C4-2B (cell line): ENCODE measurements at regions not wholly inside any gene's neighbourhood (a gene's known extent, or its start where the extent isn't known, plus 50 kb on each side); places are given as distances from the start of the nearest gene placed in this dataset.

ENCODE experiments used
- H3K27ac ChIP-seq: fragments of 450-650 bp; 2 replicates; pipeline ENCODE4 v1.5.1; 2017
- ZFX ChIP-seq: fragments of 450-650 bp; IDR thresholded peaks from 2 replicates; pipeline ENCODE4 v1.6.1; 2017
- TF ChIP-seq, protein P1 (sequence below): fragments of 450-650 bp; conservative IDR thresholded peaks from 2 replicates; pipeline ENCODE4 v1.5.1; 2017; ENCODE audit warnings: mild to moderate bottlenecking

GRCh38 chr6:41459738-41460137, 86.4 kb upstream of the FOXP4 start:
- no peak overlapping the region for H3K27ac ChIP-seq
- TF ChIP-seq ZFX: no peak
- TF ChIP-seq, protein P1, sequence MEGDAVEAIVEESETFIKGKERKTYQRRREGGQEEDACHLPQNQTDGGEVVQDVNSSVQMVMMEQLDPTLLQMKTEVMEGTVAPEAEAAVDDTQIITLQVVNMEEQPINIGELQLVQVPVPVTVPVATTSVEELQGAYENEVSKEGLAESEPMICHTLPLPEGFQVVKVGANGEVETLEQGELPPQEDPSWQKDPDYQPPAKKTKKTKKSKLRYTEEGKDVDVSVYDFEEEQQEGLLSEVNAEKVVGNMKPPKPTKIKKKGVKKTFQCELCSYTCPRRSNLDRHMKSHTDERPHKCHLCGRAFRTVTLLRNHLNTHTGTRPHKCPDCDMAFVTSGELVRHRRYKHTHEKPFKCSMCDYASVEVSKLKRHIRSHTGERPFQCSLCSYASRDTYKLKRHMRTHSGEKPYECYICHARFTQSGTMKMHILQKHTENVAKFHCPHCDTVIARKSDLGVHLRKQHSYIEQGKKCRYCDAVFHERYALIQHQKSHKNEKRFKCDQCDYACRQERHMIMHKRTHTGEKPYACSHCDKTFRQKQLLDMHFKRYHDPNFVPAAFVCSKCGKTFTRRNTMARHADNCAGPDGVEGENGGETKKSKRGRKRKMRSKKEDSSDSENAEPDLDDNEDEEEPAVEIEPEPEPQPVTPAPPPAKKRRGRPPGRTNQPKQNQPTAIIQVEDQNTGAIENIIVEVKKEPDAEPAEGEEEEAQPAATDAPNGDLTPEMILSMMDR: no peak

DNA sequence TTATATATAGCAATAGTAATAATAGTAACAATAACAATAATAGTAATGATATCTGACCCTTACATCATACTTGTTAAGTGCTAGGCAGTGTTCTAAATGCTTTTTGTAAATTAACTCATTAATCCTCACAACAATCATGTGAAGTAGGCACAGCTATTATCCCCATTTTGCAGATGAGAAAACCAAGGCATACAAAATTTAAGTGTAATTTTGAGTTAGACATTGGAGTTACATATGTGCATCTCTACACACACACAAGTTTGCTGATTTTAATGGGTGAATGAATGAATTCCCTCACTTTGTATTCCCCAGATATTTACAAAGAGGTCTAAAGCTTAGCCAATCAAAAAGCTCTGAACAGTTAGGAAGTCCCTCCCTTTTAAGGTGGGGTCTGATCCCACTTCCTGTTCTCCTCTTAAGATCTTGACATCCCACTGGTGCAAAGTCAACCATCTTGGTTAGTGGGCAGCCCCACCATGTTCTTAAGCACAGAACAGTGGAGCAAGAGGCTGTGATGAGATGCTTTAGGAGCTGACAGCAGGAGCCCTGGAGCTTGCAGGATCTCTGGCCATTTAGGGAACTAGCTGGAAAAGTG, 85.3 kb upstream of the FOXP4 start:
- H3K27ac ChIP-seq: no peak overlapping the region
- TF ChIP-seq, protein P1: no peak
- no peak for TF ChIP-seq ZFX

GRCh38 chr6:41462033-41462432, 84.1 kb upstream of the FOXP4 start:
- TF ChIP-seq, protein P1: no peak
- TF ChIP-seq ZFX: no peak
- H3K27ac ChIP-seq: no peak overlapping the region

- H3K27ac ChIP-seq: no peak overlapping the region
- TF ChIP-seq, protein P1: no peak; the same call in 1 of the 2 replicates
- no peak for TF ChIP-seq ZFX
These were observed 82.9 kb upstream of the FOXP4 start for GRCh38 chr6:41463062-41463930.

- no peak overlapping the region for H3K27ac ChIP-seq
- TF ChIP-seq, protein P1: no peak
- TF ChIP-seq ZFX: no peak
These were observed 82.2 kb upstream of the FOXP4 start for GRCh38 chr6:41464019-41464418.

- H3K27ac ChIP-seq: no peak overlapping the region
- TF ChIP-seq, protein P1: no peak
- no peak for TF ChIP-seq ZFX
These were observed 81.7 kb upstream of the FOXP4 start for GRCh38 chr6:41464481-41464880.

DNA sequence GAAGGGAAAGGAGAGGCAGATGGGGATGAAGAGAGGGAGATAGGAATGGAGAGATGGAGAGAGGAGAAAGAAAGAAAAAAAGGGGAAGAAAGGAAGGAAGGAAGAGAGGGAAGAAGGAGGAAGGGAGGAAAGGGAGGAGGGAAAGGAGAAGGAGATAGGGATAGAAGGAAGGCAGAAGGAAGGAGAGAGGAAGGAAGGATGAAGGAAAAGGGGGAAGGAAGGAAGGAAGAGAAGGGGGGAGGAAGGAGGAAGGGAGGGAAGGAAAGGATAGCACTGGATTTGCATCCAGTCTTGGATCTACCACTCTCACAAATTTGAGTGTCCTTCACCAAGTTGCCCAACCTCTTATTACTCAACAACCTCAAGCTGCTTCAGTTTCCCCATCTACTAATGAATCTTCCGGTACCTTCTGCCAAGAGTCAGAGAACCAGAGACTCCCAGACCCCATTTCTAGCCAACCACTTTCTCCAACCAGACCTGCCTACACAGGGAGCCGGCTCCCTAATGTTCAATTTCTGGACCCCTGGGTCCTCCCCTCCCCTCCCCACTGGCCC, 79.7 kb upstream of the FOXP4 start:
- TF ChIP-seq ZFX: no peak
- TF ChIP-seq, protein P1: no peak
- no peak overlapping the region for H3K27ac ChIP-seq
